ENCODE measurements at regions not wholly inside any gene's neighbourhood (a gene's known extent, or its start where the extent isn't known, plus 50 kb on each side); places are given as distances from the start of the nearest gene placed in this dataset.

DNA sequence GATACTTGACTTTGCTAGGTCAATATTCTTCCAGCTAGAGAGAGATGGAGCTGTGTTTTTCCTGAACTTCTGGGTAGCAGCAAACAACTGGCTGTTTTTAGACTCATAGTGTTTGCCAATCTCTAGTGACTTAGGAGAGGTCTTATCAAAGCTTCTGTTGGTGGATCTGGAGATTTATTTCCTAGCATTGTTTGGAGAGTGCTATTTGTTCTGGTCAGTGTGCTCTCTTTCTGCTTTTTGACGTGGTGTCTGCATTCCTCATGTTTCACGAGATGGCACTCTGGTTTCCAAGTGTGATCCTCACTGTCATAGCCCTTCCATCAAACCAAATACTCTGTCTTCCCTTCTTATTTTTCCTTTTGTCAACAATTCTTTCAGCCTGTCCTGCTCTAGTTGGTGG lies 88.6 kb upstream of the DAZL start:
- no peak for TF ChIP-seq SIN3A (IDR thresholded peaks at IDR 0.05; ENCODE audit: borderline replicate concordance, insufficient read depth, low read depth, low read length)
- no peak for TF ChIP-seq TCF7L2 (IDR thresholded peaks at IDR 0.05; ENCODE audit: low read depth, low read length)
- no peak for TF ChIP-seq POLR2AphosphoS5 (IDR thresholded peaks at IDR 0.05; ENCODE audit: low read depth, low read length)
- TF ChIP-seq, protein P1, sequence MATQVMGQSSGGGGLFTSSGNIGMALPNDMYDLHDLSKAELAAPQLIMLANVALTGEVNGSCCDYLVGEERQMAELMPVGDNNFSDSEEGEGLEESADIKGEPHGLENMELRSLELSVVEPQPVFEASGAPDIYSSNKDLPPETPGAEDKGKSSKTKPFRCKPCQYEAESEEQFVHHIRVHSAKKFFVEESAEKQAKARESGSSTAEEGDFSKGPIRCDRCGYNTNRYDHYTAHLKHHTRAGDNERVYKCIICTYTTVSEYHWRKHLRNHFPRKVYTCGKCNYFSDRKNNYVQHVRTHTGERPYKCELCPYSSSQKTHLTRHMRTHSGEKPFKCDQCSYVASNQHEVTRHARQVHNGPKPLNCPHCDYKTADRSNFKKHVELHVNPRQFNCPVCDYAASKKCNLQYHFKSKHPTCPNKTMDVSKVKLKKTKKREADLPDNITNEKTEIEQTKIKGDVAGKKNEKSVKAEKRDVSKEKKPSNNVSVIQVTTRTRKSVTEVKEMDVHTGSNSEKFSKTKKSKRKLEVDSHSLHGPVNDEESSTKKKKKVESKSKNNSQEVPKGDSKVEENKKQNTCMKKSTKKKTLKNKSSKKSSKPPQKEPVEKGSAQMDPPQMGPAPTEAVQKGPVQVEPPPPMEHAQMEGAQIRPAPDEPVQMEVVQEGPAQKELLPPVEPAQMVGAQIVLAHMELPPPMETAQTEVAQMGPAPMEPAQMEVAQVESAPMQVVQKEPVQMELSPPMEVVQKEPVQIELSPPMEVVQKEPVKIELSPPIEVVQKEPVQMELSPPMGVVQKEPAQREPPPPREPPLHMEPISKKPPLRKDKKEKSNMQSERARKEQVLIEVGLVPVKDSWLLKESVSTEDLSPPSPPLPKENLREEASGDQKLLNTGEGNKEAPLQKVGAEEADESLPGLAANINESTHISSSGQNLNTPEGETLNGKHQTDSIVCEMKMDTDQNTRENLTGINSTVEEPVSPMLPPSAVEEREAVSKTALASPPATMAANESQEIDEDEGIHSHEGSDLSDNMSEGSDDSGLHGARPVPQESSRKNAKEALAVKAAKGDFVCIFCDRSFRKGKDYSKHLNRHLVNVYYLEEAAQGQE (IDR thresholded peaks at IDR 0.05; ENCODE audit: insufficient read depth in 1 of 2, low read depth in 2 of 2, low read length in 1 of 2): no peak
- TF ChIP-seq, protein P2, sequence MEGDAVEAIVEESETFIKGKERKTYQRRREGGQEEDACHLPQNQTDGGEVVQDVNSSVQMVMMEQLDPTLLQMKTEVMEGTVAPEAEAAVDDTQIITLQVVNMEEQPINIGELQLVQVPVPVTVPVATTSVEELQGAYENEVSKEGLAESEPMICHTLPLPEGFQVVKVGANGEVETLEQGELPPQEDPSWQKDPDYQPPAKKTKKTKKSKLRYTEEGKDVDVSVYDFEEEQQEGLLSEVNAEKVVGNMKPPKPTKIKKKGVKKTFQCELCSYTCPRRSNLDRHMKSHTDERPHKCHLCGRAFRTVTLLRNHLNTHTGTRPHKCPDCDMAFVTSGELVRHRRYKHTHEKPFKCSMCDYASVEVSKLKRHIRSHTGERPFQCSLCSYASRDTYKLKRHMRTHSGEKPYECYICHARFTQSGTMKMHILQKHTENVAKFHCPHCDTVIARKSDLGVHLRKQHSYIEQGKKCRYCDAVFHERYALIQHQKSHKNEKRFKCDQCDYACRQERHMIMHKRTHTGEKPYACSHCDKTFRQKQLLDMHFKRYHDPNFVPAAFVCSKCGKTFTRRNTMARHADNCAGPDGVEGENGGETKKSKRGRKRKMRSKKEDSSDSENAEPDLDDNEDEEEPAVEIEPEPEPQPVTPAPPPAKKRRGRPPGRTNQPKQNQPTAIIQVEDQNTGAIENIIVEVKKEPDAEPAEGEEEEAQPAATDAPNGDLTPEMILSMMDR (IDR thresholded peaks at IDR 0.05): no peak
- intact Hi-C loops (cut with micrococcal nuclease; ENCODE audit: unreplicated experiment) (no loop called here), in situ Hi-C loops (cut with HindIII; ENCODE audit: low pct_unique_long_range_greater_than_20kb, low sequenced_read_pairs) (no loop called here)
- ChIA-PET POLR2A (no interaction called here), CTCF (no interaction called here)
- Histone ChIP-seq H3K9me3 (ENCODE audit: control insufficient read depth, insufficient read depth, low read depth, low read length) (no peaks in the 10 kb centered on the region), H3K36me3 (ENCODE audit: control insufficient read depth, insufficient read depth, low read length) (no peaks in the 10 kb centered on the region), H3K4me1 (ENCODE audit: control insufficient read depth, insufficient read depth, low read length) (no peaks in the 10 kb centered on the region), H3K27me3 (ENCODE audit: control insufficient read depth, insufficient read depth, low read length) (no peaks in the 10 kb centered on the region), H3K27ac (ENCODE audit: low read length) (no peak overlapping the region), H3K4me3 (ENCODE audit: low read depth in 2 of 2, low read length in 2 of 2) (no peak overlapping the region)
- no peak for DNase-seq (ENCODE audit: low read depth, low spot score)
- ATAC-seq: no peak
- BruUV-seq (replicated peaks): no TSS peak

DNA sequence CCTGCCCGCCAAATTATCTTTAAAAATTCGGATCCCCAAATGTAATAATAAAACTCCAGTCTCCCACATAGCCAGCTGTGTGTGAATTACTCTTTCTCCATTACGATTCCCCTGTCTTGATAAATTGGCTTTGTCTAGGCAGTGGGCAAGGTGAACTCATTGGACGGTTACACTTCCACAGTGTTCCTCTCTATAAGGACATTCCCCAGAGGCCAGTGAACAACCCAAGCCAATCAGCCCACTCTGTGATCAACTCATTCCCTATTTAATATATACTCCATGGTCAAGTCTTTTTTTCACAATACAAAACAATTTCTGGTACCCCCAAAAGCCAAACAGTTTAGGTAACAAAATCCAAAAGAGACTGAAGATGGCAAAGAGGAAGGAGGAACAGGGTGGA lies 90.5 kb upstream of the DAZL start:
- H3K27me3 ChIP-seq (ENCODE audit: control insufficient read depth, insufficient read depth, low read length): no peaks in the 10 kb centered on the region
- H3K4me3 ChIP-seq (ENCODE audit: low read depth in 2 of 2, low read length in 2 of 2): no peak overlapping the region
- H3K4me1 ChIP-seq (ENCODE audit: control insufficient read depth, insufficient read depth, low read length): no peaks in the 10 kb centered on the region
- intact Hi-C loops (cut with micrococcal nuclease; ENCODE audit: unreplicated experiment) (no loop called here), in situ Hi-C loops (cut with HindIII; ENCODE audit: low pct_unique_long_range_greater_than_20kb, low sequenced_read_pairs) (no loop called here)
- no TSS peak for BruUV-seq (replicated peaks)
- ChIA-PET POLR2A (no interaction called here), CTCF (no interaction called here)
- H3K36me3 ChIP-seq (ENCODE audit: control insufficient read depth, insufficient read depth, low read length): no peaks in the 10 kb centered on the region
- TF ChIP-seq SIN3A (IDR thresholded peaks at IDR 0.05; ENCODE audit: borderline replicate concordance, insufficient read depth, low read depth, low read length) (no peak), TCF7L2 (IDR thresholded peaks at IDR 0.05; ENCODE audit: low read depth, low read length) (no peak), POLR2AphosphoS5 (IDR thresholded peaks at IDR 0.05; ENCODE audit: low read depth, low read length) (no peak)
- TF ChIP-seq, protein P1 (IDR thresholded peaks at IDR 0.05; ENCODE audit: insufficient read depth in 1 of 2, low read depth in 2 of 2, low read length in 1 of 2): no peak
- TF ChIP-seq, protein P2 (IDR thresholded peaks at IDR 0.05): no peak
- DNase-seq (ENCODE audit: low read depth, low spot score) (no peak), ATAC-seq (no peak)
- H3K9me3 ChIP-seq (ENCODE audit: control insufficient read depth, insufficient read depth, low read depth, low read length): no peaks in the 10 kb centered on the region
- no peak overlapping the region for H3K27ac ChIP-seq (ENCODE audit: low read length)

All from Panc1 (cell line).